ENCODE measurements at regions not wholly inside any gene's neighbourhood (a gene's known extent, or its start where the extent isn't known, plus 50 kb on each side); places are given as distances from the start of the nearest gene placed in this dataset.

DNA sequence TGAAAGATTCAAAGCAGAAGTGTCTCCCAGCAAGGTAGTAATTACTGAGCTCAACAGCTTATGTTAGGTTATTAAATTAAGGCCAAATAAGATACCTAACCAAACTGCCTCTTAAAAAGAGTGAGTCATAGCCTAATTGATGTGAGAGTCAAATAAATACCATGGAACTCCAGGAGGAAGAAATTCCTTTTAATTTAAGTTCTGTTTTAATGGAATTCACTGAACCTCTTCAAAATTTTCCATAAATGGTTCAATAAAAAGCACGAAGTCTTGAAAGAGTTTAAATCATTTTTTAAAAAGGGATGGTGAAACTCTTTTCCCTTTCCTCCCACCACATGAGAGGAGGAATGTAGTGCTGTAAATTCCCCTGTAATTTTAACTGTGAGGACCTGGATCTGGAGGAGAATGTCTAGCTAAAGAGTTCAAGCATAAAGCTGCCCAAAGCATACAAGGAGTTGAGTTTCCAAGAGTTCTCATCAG, 180.8 kb upstream of the MMADHC start:
- TF ChIP-seq MXI1 (IDR thresholded peaks at IDR 0.05; ENCODE audit: low read depth, low read length) (no peak), DNMT1 (IDR thresholded peaks at IDR 0.05) (no peak), ZNF695 (CRISPR knock-in tag; IDR thresholded peaks at IDR 0.05) (no peak), TBP (optimal IDR thresholded peaks at IDR 0.05; ENCODE audit: low read depth, low read length) (no peak)
- TF ChIP-seq, protein P1, sequence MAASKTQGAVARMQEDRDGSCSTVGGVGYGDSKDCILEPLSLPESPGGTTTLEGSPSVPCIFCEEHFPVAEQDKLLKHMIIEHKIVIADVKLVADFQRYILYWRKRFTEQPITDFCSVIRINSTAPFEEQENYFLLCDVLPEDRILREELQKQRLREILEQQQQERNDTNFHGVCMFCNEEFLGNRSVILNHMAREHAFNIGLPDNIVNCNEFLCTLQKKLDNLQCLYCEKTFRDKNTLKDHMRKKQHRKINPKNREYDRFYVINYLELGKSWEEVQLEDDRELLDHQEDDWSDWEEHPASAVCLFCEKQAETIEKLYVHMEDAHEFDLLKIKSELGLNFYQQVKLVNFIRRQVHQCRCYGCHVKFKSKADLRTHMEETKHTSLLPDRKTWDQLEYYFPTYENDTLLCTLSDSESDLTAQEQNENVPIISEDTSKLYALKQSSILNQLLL (CRISPR knock-in tag; IDR thresholded peaks at IDR 0.05; ENCODE audit: borderline replicate concordance), result no peak

All from K562 (cell line).